HG03175 (cell line): ENCODE measurements at regions not wholly inside any gene's neighbourhood (a gene's known extent, or its start where the extent isn't known, plus 50 kb on each side); places are given as distances from the start of the nearest gene placed in this dataset.

Experiments
- ATAC-seq: cut with Tn5 transposase; IDR thresholded peaks from one replicate; pipeline ENCODE4 v1.9.1; 2021; ENCODE audit warnings: mild to moderate bottlenecking, moderate library complexity; ENCODE audit not compliant: unreplicated experiment

GRCh38 chr5:129821477-129822131, 73.7 kb downstream of the MINAR2 start:
- ATAC-seq: no peak

GRCh38 chr5:129830288-129830687, 74.0 kb upstream of the CHSY3 start:
- ATAC-seq: no peak

GRCh38 chr5:129836321-129836720, 67.9 kb upstream of the CHSY3 start:
- no peak for ATAC-seq

- ATAC-seq: no peak
Observed at GRCh38 chr5:129844764-129845163, 59.5 kb upstream of the CHSY3 start.

GRCh38 chr5:129852747-129853352, 51.4 kb upstream of the CHSY3 start:
- peak; percentile 93 for ATAC-seq

GRCh38 chr5:129853588-129853987, 50.7 kb upstream of the CHSY3 start:
- ATAC-seq: no peak
